Stimulated activated CD4-positive, alpha-beta T cell treated with anti-CD3 and anti-CD28 coated beads, TNF-alpha, amount 100 ng/mL, for 4 hours (primary cell): ENCODE measurements at regions not wholly inside any gene's neighbourhood (a gene's known extent, or its start where the extent isn't known, plus 50 kb on each side); places are given as distances from the start of the nearest gene placed in this dataset.
"Not testable (repeated sequence)": the region's sequence is repeated elsewhere in the genome, so short reads cannot be mapped to it uniquely, and the experiment has no call there.

Experiments
- DNase-seq, 3 experiments: peaks; one replicate each; pipeline ENCODE4 v3.0.0-alpha.2; 2020; ENCODE audit warnings: low read depth in 3 of 3

DNA sequence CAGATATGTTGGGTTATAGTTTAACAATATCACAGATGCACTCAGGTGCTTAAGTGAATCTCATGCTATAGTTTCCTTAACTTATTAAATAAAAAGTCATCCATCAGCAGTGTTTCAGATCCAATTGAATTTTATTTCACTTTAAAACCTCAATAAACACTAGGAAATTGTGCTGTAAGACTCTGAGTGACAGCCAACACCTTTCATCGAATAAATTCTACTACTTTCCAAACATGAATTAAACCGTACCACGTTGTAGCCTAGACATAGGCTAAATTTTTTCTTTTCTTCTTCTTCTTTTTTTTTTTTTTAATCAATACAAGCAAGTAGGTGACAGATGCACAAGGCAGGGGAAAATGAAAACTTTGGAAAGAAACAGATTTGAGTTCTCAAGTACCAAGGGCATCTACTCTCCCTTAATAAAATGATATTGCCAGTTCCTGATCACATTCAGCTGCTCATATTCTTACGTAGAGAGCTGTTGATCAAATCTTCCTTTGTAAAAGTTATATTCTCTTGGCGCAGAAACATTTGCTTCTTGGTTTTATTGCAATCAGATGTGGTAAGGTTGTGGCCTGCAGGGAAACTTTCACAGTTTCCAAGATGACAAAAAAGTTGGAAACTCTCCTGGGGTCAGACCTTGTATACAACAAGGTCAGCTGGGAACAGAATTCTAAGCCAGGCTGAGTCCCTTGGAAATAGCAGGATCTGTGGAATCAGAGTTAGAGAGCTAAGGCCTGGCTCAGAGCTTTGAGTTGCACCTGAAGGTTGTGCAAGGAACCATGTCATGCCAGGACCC is 147.7 kb downstream of the CD47 start:
- DNase-seq: no peak

DNA sequence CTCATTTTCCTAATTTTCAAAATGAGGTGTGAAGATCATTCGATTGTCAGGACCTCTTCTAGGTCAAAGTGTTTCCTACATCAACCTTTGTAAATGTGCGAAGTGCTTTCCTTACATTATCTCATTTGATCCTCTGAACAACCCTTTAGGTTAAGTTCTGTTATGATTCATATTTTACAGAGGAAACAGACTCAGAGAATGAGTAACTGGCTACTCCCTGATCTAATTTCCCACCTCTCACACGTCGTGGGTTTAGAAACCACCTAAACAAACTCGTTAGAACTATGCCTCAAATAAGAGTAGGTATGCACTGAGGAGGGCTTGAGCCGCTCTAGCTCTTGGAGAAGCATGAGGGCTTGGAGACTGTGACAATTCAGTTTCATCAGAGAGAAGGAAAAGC is 148.6 kb downstream of the CD47 start:
- DNase-seq: no peak

- no peak for DNase-seq
Observed at GRCh38 chr3:107939691-107940442, 151.0 kb downstream of the CD47 start.

GRCh38 chr3:107938143-107938542 is 152.7 kb downstream of the CD47 start:
- DNase-seq: no peak

- no peak for DNase-seq
Observed at GRCh38 chr3:107934808-107935207, 156.0 kb downstream of the CD47 start.

DNA sequence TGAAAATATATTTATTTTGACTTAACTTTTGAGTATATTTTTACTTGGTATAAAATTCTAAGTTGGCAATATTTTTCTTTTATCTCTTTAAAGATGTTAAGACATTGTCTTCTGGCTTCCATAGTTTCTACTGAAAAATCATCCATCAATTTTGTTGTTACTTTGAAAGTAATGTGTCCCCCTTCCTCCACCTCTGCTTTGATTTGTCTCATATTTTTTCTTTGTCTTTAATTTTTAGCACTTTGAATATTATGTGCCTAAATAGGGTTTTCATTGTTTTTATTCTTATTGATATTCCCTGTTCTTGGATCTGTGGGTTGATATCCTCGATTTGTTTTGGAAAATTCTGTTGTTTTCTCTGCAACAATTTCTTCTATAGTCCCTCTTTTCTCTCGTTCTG is 157.4 kb downstream of the CD47 start:
- DNase-seq: no peak

DNA sequence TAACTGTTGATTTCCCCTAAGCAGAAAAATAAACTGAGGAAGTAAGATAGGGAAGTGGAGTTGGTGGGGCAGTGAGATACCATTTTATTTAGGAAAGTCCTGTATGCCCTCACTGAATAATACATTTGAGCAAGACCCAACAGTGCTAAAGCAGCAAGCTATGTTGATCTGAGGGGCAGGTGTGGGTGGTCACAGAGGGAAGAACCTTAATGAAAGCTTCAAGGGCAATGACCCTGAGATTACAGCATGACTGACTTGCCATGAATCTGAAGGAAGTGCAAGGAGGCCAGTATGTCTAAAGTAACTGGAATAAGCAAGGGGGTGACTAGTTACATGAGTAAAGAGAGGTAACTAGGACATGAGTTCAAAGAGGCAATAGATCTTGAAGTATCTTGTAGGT is 159.5 kb downstream of the CD47 start:
- no peak for DNase-seq

DNA sequence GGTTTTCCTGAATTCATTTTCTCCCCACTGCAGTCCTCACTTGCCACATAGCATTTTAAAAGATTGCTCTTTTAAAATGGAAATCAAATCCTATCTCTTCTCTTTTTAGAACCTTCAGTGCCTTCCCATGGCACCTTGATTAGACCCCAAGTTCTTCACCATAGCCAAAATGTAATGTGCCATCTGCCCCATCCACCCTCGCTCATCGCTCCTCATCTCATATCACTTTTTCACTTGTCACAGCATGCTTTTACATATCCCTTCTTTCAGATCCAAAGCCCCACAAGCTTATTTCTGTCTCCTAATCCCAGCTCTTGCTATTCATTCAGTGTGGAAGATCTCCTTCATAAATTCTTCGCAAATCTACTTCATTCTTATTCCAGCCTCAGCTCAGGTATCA is 161.7 kb downstream of the CD47 start:
- DNase-seq: no peak

DNA sequence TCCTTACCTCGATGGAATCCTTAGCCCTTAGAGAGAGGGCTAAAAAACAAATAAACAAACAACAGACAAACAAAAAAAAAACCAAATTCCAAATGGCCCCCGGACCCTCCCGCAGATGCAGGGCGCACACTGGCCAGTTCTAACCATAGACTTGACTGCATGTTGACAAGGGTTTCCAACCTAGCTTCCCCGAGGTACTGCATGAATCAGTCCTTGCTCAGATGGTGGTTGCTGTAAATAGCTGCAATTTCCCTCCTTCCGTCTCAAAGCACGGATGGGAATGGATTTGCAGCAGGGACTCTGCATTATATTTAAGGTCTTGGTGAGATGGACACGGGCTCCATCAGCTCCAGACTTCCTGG is 162.8 kb downstream of the CD47 start:
- DNase-seq: no peak

DNA sequence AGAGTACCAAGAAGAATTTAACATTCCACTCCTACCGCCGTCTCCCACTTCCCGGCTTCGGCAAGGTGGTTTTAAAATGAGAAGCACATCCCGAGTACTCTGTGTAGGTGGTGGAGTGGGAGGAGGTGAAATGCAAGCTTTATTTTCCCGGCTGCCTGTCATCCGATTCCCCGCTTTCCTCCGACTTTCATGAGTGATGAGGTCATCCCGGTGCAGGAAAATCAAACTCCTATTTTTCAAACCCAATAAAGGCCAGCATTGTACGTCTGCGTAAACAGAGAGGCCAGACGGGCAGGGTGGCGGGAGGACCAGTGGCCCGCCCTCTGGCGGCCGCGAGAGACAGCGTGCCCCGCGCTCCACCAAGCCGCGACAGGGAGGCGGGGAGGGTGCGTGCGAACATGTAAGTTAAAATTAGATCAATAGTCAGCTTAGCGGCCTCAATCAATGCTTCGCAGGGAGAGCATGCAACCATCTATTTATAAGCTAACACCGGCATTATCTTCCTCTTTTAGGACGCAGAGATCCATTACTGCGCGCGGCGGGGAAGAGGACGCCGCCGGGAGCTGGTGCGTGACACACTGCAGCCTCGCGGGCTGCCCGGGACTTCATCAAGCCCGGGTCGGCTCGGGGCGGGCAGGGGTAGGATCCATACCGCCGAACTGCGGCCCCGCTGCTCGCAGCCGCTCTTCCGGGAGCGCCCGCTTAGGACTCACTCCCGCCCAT is 163.3 kb downstream of the CD47 start:
- DNase-seq: peak; percentile 32 to 56 (median 50)

GRCh38 chr3:107925851-107926250 is 165.0 kb downstream of the CD47 start:
- DNase-seq: no peak

DNA sequence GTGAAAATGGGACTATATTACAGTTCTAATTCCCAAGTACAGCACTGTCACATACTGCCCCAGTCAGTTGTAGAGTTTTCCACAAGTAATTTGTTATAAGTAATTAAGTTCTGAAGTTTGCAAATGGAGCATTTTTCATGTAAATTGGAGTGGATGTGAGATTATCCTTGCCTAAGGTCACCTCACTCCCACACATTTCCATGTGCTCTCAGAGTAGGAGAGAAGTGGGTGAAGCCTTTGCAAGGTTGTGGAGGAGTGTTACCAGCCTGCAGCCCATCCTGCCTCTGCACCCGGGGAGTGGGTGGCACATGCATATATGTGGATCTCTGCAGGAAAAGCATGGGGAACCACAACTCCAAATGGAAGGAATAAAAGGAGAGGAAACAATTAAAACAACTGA is 169.8 kb downstream of the CD47 start:
- DNase-seq: no peak

DNA sequence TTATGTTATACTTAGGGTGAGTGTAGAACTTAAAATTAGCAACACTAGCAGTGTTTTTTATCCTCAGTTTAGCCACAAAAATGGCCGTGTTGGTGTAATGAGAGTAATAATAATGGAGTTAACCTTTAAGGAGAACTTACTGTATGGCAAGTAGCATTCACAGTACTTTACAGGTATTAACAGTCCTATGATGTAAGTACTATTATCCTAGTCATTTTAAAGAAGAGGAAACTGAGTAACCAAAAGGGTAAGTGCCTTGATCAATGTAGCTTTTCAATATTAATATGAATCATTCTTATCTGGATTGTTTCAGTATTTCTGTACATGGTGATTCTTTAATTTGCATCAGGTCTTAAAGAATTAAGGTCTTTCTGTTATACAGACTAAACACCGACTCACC is 170.3 kb downstream of the CD47 start:
- DNase-seq: no peak

GRCh38 chr3:107919239-107919638 is 171.6 kb downstream of the CD47 start:
- no peak for DNase-seq

- no peak for DNase-seq
Observed at GRCh38 chr3:107916171-107916570, 174.7 kb downstream of the CD47 start.

- DNase-seq: no peak
Observed at GRCh38 chr3:107915706-107916105, 175.1 kb downstream of the CD47 start.

- DNase-seq: no peak
Observed at GRCh38 chr3:107913701-107914100, 177.1 kb downstream of the CD47 start.

- no peak for DNase-seq
Observed at GRCh38 chr3:107911337-107912000, 179.4 kb downstream of the CD47 start.

GRCh38 chr3:107910713-107911259 is 180.0 kb downstream of the CD47 start:
- no peak for DNase-seq

DNA sequence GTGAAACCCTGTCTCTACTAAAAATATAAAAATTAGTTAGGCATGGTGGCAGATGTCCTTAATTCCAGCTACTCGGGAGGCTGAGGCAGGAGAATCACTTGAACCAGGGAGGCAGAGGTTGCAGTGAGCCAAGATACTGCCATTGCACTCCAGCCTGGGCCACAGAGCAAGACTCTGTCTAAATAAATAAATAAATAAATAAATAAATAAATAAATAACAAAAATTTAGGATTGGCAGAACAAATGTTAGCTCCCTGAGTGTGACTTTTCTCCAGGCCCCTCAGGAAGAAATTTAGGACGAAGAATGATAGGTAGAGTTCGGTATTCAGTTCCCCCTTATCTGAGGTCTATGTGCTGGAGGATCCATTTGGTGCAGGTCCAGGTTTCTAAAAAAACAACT is 181.2 kb downstream of the CD47 start:
- DNase-seq: not testable (repeated sequence)

GRCh38 chr3:107907996-107908395 is 182.8 kb downstream of the CD47 start:
- DNase-seq: no peak

- no peak for DNase-seq
Observed at GRCh38 chr3:107904536-107905066, 186.2 kb downstream of the CD47 start.
